ENCODE measurements at regions not wholly inside any gene's neighbourhood (a gene's known extent, or its start where the extent isn't known, plus 50 kb on each side); places are given as distances from the start of the nearest gene placed in this dataset.

DNA sequence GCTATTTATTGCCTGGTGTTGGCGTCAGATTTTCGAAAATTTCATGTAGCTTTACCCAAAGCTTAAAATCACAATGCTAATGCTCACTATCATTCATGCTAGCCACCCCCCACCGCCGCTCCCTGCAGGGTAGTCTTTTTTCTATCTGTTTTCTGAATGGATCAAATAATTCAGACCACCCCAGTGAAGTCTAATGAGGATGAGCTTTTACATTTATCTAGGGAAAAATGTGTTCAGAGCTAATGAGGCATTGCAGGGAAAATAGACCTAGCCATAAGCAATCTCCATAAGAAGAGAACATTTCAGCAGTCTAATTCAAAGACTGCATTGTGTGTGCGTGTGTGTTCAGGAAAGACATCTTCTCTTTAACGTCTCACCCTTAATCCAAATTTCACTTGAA is 533.0 kb upstream of the PRMT6 start:
- no peaks in the 10 kb centered on the region for H3K79me2 ChIP-seq (ENCODE audit: control insufficient read depth, insufficient read depth, low read length)
- no peak overlapping the region for H3K4me3 ChIP-seq (replicated peaks in 1 of 3; ENCODE audit: insufficient read depth in 1 of 3, low read depth in 1 of 3, low read length in 3 of 3)
- POLR2A ChIA-PET = no interaction called here
- H3K27me3 ChIP-seq (ENCODE audit: control insufficient read depth in 2 of 2, insufficient read depth in 2 of 2, low read length in 2 of 2) = no peaks in the 10 kb centered on the region
- H3K27ac ChIP-seq (ENCODE audit: insufficient read depth, low read depth, low read length) = no peak overlapping the region
- intact Hi-C loops (cut with micrococcal nuclease) (no loop called here), dilution Hi-C loops (cut with MboI; ENCODE audit: extremely low pct_ligation_motif_present, low sequenced_read_pairs) (no loop called here)
- H3K9me1 ChIP-seq (replicated peaks; ENCODE audit: control insufficient read depth, extremely low read depth, insufficient read depth, low read length) = no peaks in the 10 kb centered on the region
- no peak overlapping the region for H3K4me2 ChIP-seq (ENCODE audit: insufficient read depth, low read length)
- no peak overlapping the region for H3K9ac ChIP-seq (replicated peaks; ENCODE audit: extremely low read depth, insufficient read depth, low read length)
- BruUV-seq (replicated peaks) = no TSS peak
- no peak overlapping the region for H2AFZ ChIP-seq (ENCODE audit: low read depth, low read length)
- DNase-seq (ENCODE audit: low read depth, low spot score) (no peak), FAIRE-seq (no peak)
- H3K9me3 ChIP-seq (replicated peaks; ENCODE audit: control insufficient read depth, insufficient read depth, low read length) = peaks cover 3% of the 10 kb centered on the region
- H3K36me3 ChIP-seq (ENCODE audit: control insufficient read depth in 2 of 2, extremely low read depth in 1 of 2, insufficient read depth in 2 of 2, low read length in 2 of 2) = no peaks in the 10 kb centered on the region
- CTCF ChIA-PET = no interaction called here
- no peaks in the 10 kb centered on the region for H3K4me1 ChIP-seq (ENCODE audit: control insufficient read depth, extremely low read depth, insufficient read depth, low read length)
- H4K20me1 ChIP-seq (replicated peaks; ENCODE audit: control insufficient read depth, extremely low read depth, insufficient read depth, low read length) = no peaks in the 10 kb centered on the region
- TF ChIP-seq, protein P1, sequence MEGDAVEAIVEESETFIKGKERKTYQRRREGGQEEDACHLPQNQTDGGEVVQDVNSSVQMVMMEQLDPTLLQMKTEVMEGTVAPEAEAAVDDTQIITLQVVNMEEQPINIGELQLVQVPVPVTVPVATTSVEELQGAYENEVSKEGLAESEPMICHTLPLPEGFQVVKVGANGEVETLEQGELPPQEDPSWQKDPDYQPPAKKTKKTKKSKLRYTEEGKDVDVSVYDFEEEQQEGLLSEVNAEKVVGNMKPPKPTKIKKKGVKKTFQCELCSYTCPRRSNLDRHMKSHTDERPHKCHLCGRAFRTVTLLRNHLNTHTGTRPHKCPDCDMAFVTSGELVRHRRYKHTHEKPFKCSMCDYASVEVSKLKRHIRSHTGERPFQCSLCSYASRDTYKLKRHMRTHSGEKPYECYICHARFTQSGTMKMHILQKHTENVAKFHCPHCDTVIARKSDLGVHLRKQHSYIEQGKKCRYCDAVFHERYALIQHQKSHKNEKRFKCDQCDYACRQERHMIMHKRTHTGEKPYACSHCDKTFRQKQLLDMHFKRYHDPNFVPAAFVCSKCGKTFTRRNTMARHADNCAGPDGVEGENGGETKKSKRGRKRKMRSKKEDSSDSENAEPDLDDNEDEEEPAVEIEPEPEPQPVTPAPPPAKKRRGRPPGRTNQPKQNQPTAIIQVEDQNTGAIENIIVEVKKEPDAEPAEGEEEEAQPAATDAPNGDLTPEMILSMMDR (IDR thresholded peaks at IDR 0.05; ENCODE audit: extremely low read depth in 1 of 2, insufficient read depth in 1 of 2, low read depth in 1 of 2, low read length in 2 of 2) = no peak
- TF ChIP-seq GATA2 (IDR thresholded peaks at IDR 0.05; ENCODE audit: insufficient read depth, insufficient read length, low read depth, low read length) = no peak

DNA sequence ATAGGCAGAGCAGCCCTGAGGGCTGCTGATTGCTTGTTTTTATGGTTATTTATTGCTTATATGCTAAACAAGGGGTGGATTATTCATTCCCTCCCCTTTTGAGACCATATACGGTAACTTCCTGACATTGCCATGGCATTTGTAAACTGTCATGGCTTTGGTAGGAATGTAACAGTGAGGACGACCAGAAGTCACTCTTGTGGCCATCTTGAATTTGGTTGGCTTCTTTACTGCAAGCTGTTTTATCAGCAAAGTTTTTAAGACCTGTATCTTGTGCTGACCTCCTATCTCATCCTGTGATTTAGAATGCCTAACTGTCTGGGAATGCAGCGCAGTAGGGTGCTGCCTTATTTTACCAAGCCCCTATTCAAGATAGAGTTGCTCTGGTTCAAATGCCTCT is 531.8 kb upstream of the PRMT6 start:
- FAIRE-seq (no peak), DNase-seq (ENCODE audit: low read depth, low spot score) (no peak)
- dilution Hi-C loops (cut with MboI; ENCODE audit: extremely low pct_ligation_motif_present, low sequenced_read_pairs) (no loop called here), intact Hi-C loops (cut with micrococcal nuclease) (no loop called here)
- no peaks in the 10 kb centered on the region for H3K27me3 ChIP-seq (ENCODE audit: control insufficient read depth in 2 of 2, insufficient read depth in 2 of 2, low read length in 2 of 2)
- H4K20me1 ChIP-seq (replicated peaks; ENCODE audit: control insufficient read depth, extremely low read depth, insufficient read depth, low read length) = no peaks in the 10 kb centered on the region
- no peak overlapping the region for H3K4me3 ChIP-seq (replicated peaks in 1 of 3; ENCODE audit: insufficient read depth in 1 of 3, low read depth in 1 of 3, low read length in 3 of 3)
- no peak overlapping the region for H3K9ac ChIP-seq (replicated peaks; ENCODE audit: extremely low read depth, insufficient read depth, low read length)
- ChIA-PET CTCF (no interaction called here), POLR2A (no interaction called here)
- no TSS peak for BruUV-seq (replicated peaks)
- H3K36me3 ChIP-seq (ENCODE audit: control insufficient read depth in 2 of 2, extremely low read depth in 1 of 2, insufficient read depth in 2 of 2, low read length in 2 of 2) = no peaks in the 10 kb centered on the region
- H3K4me1 ChIP-seq (ENCODE audit: control insufficient read depth, extremely low read depth, insufficient read depth, low read length) = no peaks in the 10 kb centered on the region
- TF ChIP-seq POLR2A (IDR thresholded peaks at IDR 0.05; ENCODE audit: low read depth, low read length) (no peak), FOS (IDR thresholded peaks at IDR 0.05; ENCODE audit: borderline replicate concordance, insufficient read depth, low read length) (no peak), EZH2 (IDR thresholded peaks at IDR 0.05; ENCODE audit: borderline replicate concordance, low read depth, low read length, severe bottlenecking) (no peak), POLR2AphosphoS5 (IDR thresholded peaks at IDR 0.05; ENCODE audit: insufficient read depth, low read depth, low read length) (no peak), JUN (IDR thresholded peaks at IDR 0.05; ENCODE audit: borderline replicate concordance, insufficient read depth, insufficient read length, low read depth) (no peak), GATA2 (IDR thresholded peaks at IDR 0.05; ENCODE audit: insufficient read depth, insufficient read length, low read depth, low read length) (no peak), MYC (IDR thresholded peaks at IDR 0.05; ENCODE audit: low read depth, low read length) (no peak)
- TF ChIP-seq, protein P2, sequence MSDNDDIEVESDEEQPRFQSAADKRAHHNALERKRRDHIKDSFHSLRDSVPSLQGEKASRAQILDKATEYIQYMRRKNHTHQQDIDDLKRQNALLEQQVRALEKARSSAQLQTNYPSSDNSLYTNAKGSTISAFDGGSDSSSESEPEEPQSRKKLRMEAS (IDR thresholded peaks at IDR 0.05; ENCODE audit: insufficient read depth, insufficient read length) = no peak
- TF ChIP-seq, protein P1 (IDR thresholded peaks at IDR 0.05; ENCODE audit: extremely low read depth in 1 of 2, insufficient read depth in 1 of 2, low read depth in 1 of 2, low read length in 2 of 2) = no peak
- peaks cover 3% of the 10 kb centered on the region for H3K9me3 ChIP-seq (replicated peaks; ENCODE audit: control insufficient read depth, insufficient read depth, low read length)
- no peaks in the 10 kb centered on the region for H3K79me2 ChIP-seq (ENCODE audit: control insufficient read depth, insufficient read depth, low read length)
- H3K27ac ChIP-seq (ENCODE audit: insufficient read depth, low read depth, low read length) = no peak overlapping the region
- H2AFZ ChIP-seq (ENCODE audit: low read depth, low read length) = no peak overlapping the region
- H3K9me1 ChIP-seq (replicated peaks; ENCODE audit: control insufficient read depth, extremely low read depth, insufficient read depth, low read length) = no peaks in the 10 kb centered on the region
- no peak overlapping the region for H3K4me2 ChIP-seq (ENCODE audit: insufficient read depth, low read length)

All from endothelial cell of umbilical vein (primary cell).